ENCODE measurements at regions not wholly inside any gene's neighbourhood (a gene's known extent, or its start where the extent isn't known, plus 50 kb on each side); places are given as distances from the start of the nearest gene placed in this dataset.
"Not testable (repeated sequence)": the region's sequence is repeated elsewhere in the genome, so short reads cannot be mapped to it uniquely, and the experiment has no call there.

- no peak overlapping the region for H3K4me2 ChIP-seq (ENCODE audit: low read length)
- H3K36me3 ChIP-seq (ENCODE audit: insufficient read depth, low read length): no peaks in the 10 kb centered on the region
- H3K27me3 ChIP-seq (ENCODE audit: control insufficient read depth, insufficient read depth, low read length): no peaks in the 10 kb centered on the region
- H3K4me1 ChIP-seq (ENCODE audit: control insufficient read depth, insufficient read depth, low read length): no peaks in the 10 kb centered on the region
- H3K9ac ChIP-seq (ENCODE audit: low read depth, low read length): no peak overlapping the region
- H3K4me3 ChIP-seq (ENCODE audit: low read length): no peak overlapping the region
- H3K9me3 ChIP-seq (replicated peaks; ENCODE audit: low read length): no peaks in the 10 kb centered on the region
Observed at GRCh38 chr1:188154761-188155160, 1326.0 kb downstream of the PLA2G4A start.

GRCh38 chr1:188155261-188155660 lies 1326.5 kb downstream of the PLA2G4A start:
- Histone ChIP-seq H3K4me2 (ENCODE audit: low read length) (no peak overlapping the region), H3K27me3 (ENCODE audit: control insufficient read depth, insufficient read depth, low read length) (no peaks in the 10 kb centered on the region), H3K4me3 (ENCODE audit: low read length) (no peak overlapping the region), H3K9me3 (replicated peaks; ENCODE audit: low read length) (no peaks in the 10 kb centered on the region), H3K9ac (ENCODE audit: low read depth, low read length) (no peak overlapping the region), H3K36me3 (ENCODE audit: insufficient read depth, low read length) (no peaks in the 10 kb centered on the region), H3K4me1 (ENCODE audit: control insufficient read depth, insufficient read depth, low read length) (no peaks in the 10 kb centered on the region)

- no peak overlapping the region for H3K4me2 ChIP-seq (ENCODE audit: low read length)
- peaks cover 3% of the 10 kb centered on the region for H3K9me3 ChIP-seq (replicated peaks; ENCODE audit: low read length)
- no peaks in the 10 kb centered on the region for H3K36me3 ChIP-seq (ENCODE audit: insufficient read depth, low read length)
- H3K4me3 ChIP-seq (ENCODE audit: low read length): no peak overlapping the region
- H3K27me3 ChIP-seq (ENCODE audit: control insufficient read depth, insufficient read depth, low read length): no peaks in the 10 kb centered on the region
- H3K4me1 ChIP-seq (ENCODE audit: control insufficient read depth, insufficient read depth, low read length): no peaks in the 10 kb centered on the region
- H3K9ac ChIP-seq (ENCODE audit: low read depth, low read length): no peak overlapping the region
Observed at GRCh38 chr1:188164459-188164858, 1335.7 kb downstream of the PLA2G4A start.

GRCh38 chr1:188166654-188167053 lies 1337.9 kb downstream of the PLA2G4A start:
- Histone ChIP-seq H3K9ac (ENCODE audit: low read depth, low read length) (no peak overlapping the region), H3K4me2 (ENCODE audit: low read length) (no peak overlapping the region), H3K27me3 (ENCODE audit: control insufficient read depth, insufficient read depth, low read length) (no peaks in the 10 kb centered on the region), H3K36me3 (ENCODE audit: insufficient read depth, low read length) (no peaks in the 10 kb centered on the region), H3K9me3 (replicated peaks; ENCODE audit: low read length) (peaks cover 3% of the 10 kb centered on the region), H3K4me3 (ENCODE audit: low read length) (no peak overlapping the region), H3K4me1 (ENCODE audit: control insufficient read depth, insufficient read depth, low read length) (no peaks in the 10 kb centered on the region)

GRCh38 chr1:188169971-188170370 lies 1341.2 kb downstream of the PLA2G4A start:
- H3K4me1 ChIP-seq (ENCODE audit: control insufficient read depth, insufficient read depth, low read length): no peaks in the 10 kb centered on the region
- no peak overlapping the region for H3K4me3 ChIP-seq (ENCODE audit: low read length)
- H3K27me3 ChIP-seq (ENCODE audit: control insufficient read depth, insufficient read depth, low read length): no peaks in the 10 kb centered on the region
- no peak overlapping the region for H3K4me2 ChIP-seq (ENCODE audit: low read length)
- H3K9ac ChIP-seq (ENCODE audit: low read depth, low read length): no peak overlapping the region
- peaks cover 6% of the 10 kb centered on the region for H3K9me3 ChIP-seq (replicated peaks; ENCODE audit: low read length)
- no peaks in the 10 kb centered on the region for H3K36me3 ChIP-seq (ENCODE audit: insufficient read depth, low read length)

- no peak overlapping the region for H3K9ac ChIP-seq (ENCODE audit: low read depth, low read length)
- no peak overlapping the region for H3K4me3 ChIP-seq (ENCODE audit: low read length)
- no peak overlapping the region for H3K4me2 ChIP-seq (ENCODE audit: low read length)
- H3K9me3 ChIP-seq (replicated peaks; ENCODE audit: low read length): peaks cover 2% of the 10 kb centered on the region
- no peaks in the 10 kb centered on the region for H3K27me3 ChIP-seq (ENCODE audit: control insufficient read depth, insufficient read depth, low read length)
- no peaks in the 10 kb centered on the region for H3K36me3 ChIP-seq (ENCODE audit: insufficient read depth, low read length)
- H3K4me1 ChIP-seq (ENCODE audit: control insufficient read depth, insufficient read depth, low read length): no peaks in the 10 kb centered on the region
Observed at GRCh38 chr1:188170411-188170810, 1341.7 kb downstream of the PLA2G4A start.

GRCh38 chr1:188170935-188171334 lies 1342.2 kb downstream of the PLA2G4A start:
- Histone ChIP-seq H3K4me1 (ENCODE audit: control insufficient read depth, insufficient read depth, low read length) (no peaks in the 10 kb centered on the region), H3K9ac (ENCODE audit: low read depth, low read length) (no peak overlapping the region), H3K4me3 (ENCODE audit: low read length) (no peak overlapping the region), H3K9me3 (replicated peaks; ENCODE audit: low read length) (peaks cover 2% of the 10 kb centered on the region), H3K36me3 (ENCODE audit: insufficient read depth, low read length) (no peaks in the 10 kb centered on the region), H3K27me3 (ENCODE audit: control insufficient read depth, insufficient read depth, low read length) (no peaks in the 10 kb centered on the region), H3K4me2 (ENCODE audit: low read length) (no peak overlapping the region)

GRCh38 chr1:188182063-188182462 lies 1353.3 kb downstream of the PLA2G4A start:
- not testable (repeated sequence) for H3K27me3 ChIP-seq (ENCODE audit: control insufficient read depth, insufficient read depth, low read length); H3K9ac ChIP-seq (ENCODE audit: low read depth, low read length); H3K4me2 ChIP-seq (ENCODE audit: low read length); H3K9me3 ChIP-seq (replicated peaks; ENCODE audit: low read length); H3K4me3 ChIP-seq (ENCODE audit: low read length); H3K36me3 ChIP-seq (ENCODE audit: insufficient read depth, low read length); H3K4me1 ChIP-seq (ENCODE audit: control insufficient read depth, insufficient read depth, low read length)

- no peaks in the 10 kb centered on the region for H3K27me3 ChIP-seq (ENCODE audit: control insufficient read depth, insufficient read depth, low read length)
- no peak overlapping the region for H3K4me2 ChIP-seq (ENCODE audit: low read length)
- no peak overlapping the region for H3K4me3 ChIP-seq (ENCODE audit: low read length)
- no peaks in the 10 kb centered on the region for H3K36me3 ChIP-seq (ENCODE audit: insufficient read depth, low read length)
- H3K4me1 ChIP-seq (ENCODE audit: control insufficient read depth, insufficient read depth, low read length): no peaks in the 10 kb centered on the region
- peaks cover 4% of the 10 kb centered on the region for H3K9me3 ChIP-seq (replicated peaks; ENCODE audit: low read length)
- H3K9ac ChIP-seq (ENCODE audit: low read depth, low read length): no peak overlapping the region
Observed at GRCh38 chr1:188188317-188188716, 1359.6 kb downstream of the PLA2G4A start.

GRCh38 chr1:188194916-188195315 lies 1366.2 kb downstream of the PLA2G4A start:
- Histone ChIP-seq H3K4me3 (ENCODE audit: low read length) (no peak overlapping the region), H3K9ac (ENCODE audit: low read depth, low read length) (no peak overlapping the region), H3K4me2 (ENCODE audit: low read length) (no peak overlapping the region), H3K9me3 (replicated peaks; ENCODE audit: low read length) (no peaks in the 10 kb centered on the region), H3K27me3 (ENCODE audit: control insufficient read depth, insufficient read depth, low read length) (no peaks in the 10 kb centered on the region), H3K36me3 (ENCODE audit: insufficient read depth, low read length) (no peaks in the 10 kb centered on the region), H3K4me1 (ENCODE audit: control insufficient read depth, insufficient read depth, low read length) (no peaks in the 10 kb centered on the region)

GRCh38 chr1:188218289-188218688 lies 1389.5 kb downstream of the PLA2G4A start:
- H3K4me3 ChIP-seq (ENCODE audit: low read length): no peak overlapping the region
- H3K4me1 ChIP-seq (ENCODE audit: control insufficient read depth, insufficient read depth, low read length): no peaks in the 10 kb centered on the region
- H3K27me3 ChIP-seq (ENCODE audit: control insufficient read depth, insufficient read depth, low read length): no peaks in the 10 kb centered on the region
- H3K9me3 ChIP-seq (replicated peaks; ENCODE audit: low read length): no peaks in the 10 kb centered on the region
- H3K36me3 ChIP-seq (ENCODE audit: insufficient read depth, low read length): no peaks in the 10 kb centered on the region
- H3K4me2 ChIP-seq (ENCODE audit: low read length): no peak overlapping the region
- no peak overlapping the region for H3K9ac ChIP-seq (ENCODE audit: low read depth, low read length)

- Histone ChIP-seq H3K36me3 (ENCODE audit: insufficient read depth, low read length) (no peaks in the 10 kb centered on the region), H3K4me3 (ENCODE audit: low read length) (no peak overlapping the region), H3K9ac (ENCODE audit: low read depth, low read length) (no peak overlapping the region), H3K9me3 (replicated peaks; ENCODE audit: low read length) (no peaks in the 10 kb centered on the region), H3K27me3 (ENCODE audit: control insufficient read depth, insufficient read depth, low read length) (no peaks in the 10 kb centered on the region), H3K4me1 (ENCODE audit: control insufficient read depth, insufficient read depth, low read length) (no peaks in the 10 kb centered on the region), H3K4me2 (ENCODE audit: low read length) (no peak overlapping the region)
Observed at GRCh38 chr1:188220051-188220450, 1391.3 kb downstream of the PLA2G4A start.
